Endothelial cell of umbilical vein (primary cell): ENCODE measurements at regions not wholly inside any gene's neighbourhood (a gene's known extent, or its start where the extent isn't known, plus 50 kb on each side); places are given as distances from the start of the nearest gene placed in this dataset.

Experiments used
- BruUV-seq: library from RNA; stranded (reverse); fragments of 400-500 nt; replicated peaks from 2 replicates; lab custom pipeline; 2021; lab: Mats Ljungman, UMichigan
- CTCF ChIA-PET: fragments of 300-600, 350-600 bp; sonication (Branson Sonifier 250); formaldehyde crosslinking; loops from one replicate; lab custom pipeline; 2021; ENCODE audit warnings: antibody characterized with exemption, inconsistent platforms; lab: Charles Lee
- POLR2A ChIA-PET: fragments of 300-600, 350-600 bp; sonication (Branson Sonifier 250); formaldehyde crosslinking; loops from one replicate; lab custom pipeline; 2021; ENCODE audit warnings: antibody characterized with exemption, inconsistent platforms; lab: Charles Lee
- DNase-seq: peaks from one replicate; pipeline ENCODE4 v3.0.0-alpha.2; 2011; ENCODE audit warnings: low read depth, low spot score
- FAIRE-seq: peaks from 2 replicates; lab custom pipeline; 2011; peaks lifted over from hg19 to GRCh38; lab: Jason Lieb, UNC
- H2AFZ ChIP-seq: 2 replicates; pipeline ENCODE4 v1.6.0; 2012; ENCODE audit warnings: low read depth, low read length, control low read depth, inconsistent platforms
- H3K27ac ChIP-seq: 2 replicates; pipeline ENCODE4 v1.5.1; 2011; ENCODE audit warnings: low read depth, mild to moderate bottlenecking, control low read depth, low read length, moderate library complexity; ENCODE audit not compliant: insufficient read depth
- H3K27me3 ChIP-seq, 2 experiments: 2 replicates each; pipeline versions ENCODE4 v1.6.0 to v1.6.1; 2011; ENCODE audit warnings: low read length in 2 of 2, mixed read lengths in 1 of 2; ENCODE audit not compliant: control insufficient read depth in 2 of 2, insufficient read depth in 2 of 2
- H3K36me3 ChIP-seq, 2 experiments: 2 replicates in 1 of 2; 3 replicates in 1 of 2; pipeline ENCODE4 v1.5.1; 2011; ENCODE audit warnings: low read length in 2 of 2, mild to moderate bottlenecking in 1 of 2, moderate library complexity in 1 of 2; ENCODE audit not compliant: control insufficient read depth in 2 of 2, insufficient read depth in 2 of 2; ENCODE audit errors: extremely low read depth in 1 of 2
- H3K4me1 ChIP-seq: 3 replicates; pipeline ENCODE4 v1.5.1; 2011; ENCODE audit warnings: mild to moderate bottlenecking, low read length; ENCODE audit not compliant: control insufficient read depth, insufficient read depth; ENCODE audit errors: extremely low read depth
- H3K4me2 ChIP-seq: 2 replicates; pipeline ENCODE4 v1.6.1; 2011; ENCODE audit warnings: low read length, control low read depth, mixed read lengths; ENCODE audit not compliant: insufficient read depth
- H3K4me3 ChIP-seq, 3 experiments: fragments of 200-600 bp in 1 of 3; sonication (generic), shearing (Covaris generic) in 1 of 3; replicated peaks in 1 of 3; 2 replicates each; pipeline ENCODE4 v1.5.1; 2011 to 2016; ENCODE audit warnings: control low read depth in 3 of 3, low read length in 3 of 3, mild to moderate bottlenecking in 2 of 3, inconsistent platforms in 1 of 3, low read depth in 1 of 3, moderate library complexity in 1 of 3; ENCODE audit not compliant: insufficient read depth in 1 of 3
- H3K79me2 ChIP-seq: 2 replicates; pipeline ENCODE4 v1.6.0; 2012; ENCODE audit warnings: low read length, inconsistent platforms; ENCODE audit not compliant: control insufficient read depth, insufficient read depth
- H3K9ac ChIP-seq: replicated peaks from 2 replicates; pipeline ENCODE3; 2011; ENCODE audit warnings: low read length, control low read depth; ENCODE audit not compliant: insufficient read depth; ENCODE audit errors: extremely low read depth
- H3K9me1 ChIP-seq: replicated peaks from 3 replicates; pipeline ENCODE4 v1.6.0; 2011; ENCODE audit warnings: mild to moderate bottlenecking, low read length; ENCODE audit not compliant: control insufficient read depth, insufficient read depth; ENCODE audit errors: extremely low read depth
- H3K9me3 ChIP-seq: replicated peaks from 2 replicates; pipeline ENCODE4 v1.5.1; 2012; ENCODE audit warnings: low read length, inconsistent platforms; ENCODE audit not compliant: control insufficient read depth, insufficient read depth
- H4K20me1 ChIP-seq: replicated peaks from 2 replicates; pipeline ENCODE3; 2011; ENCODE audit warnings: mild to moderate bottlenecking, low read length; ENCODE audit not compliant: control insufficient read depth, insufficient read depth; ENCODE audit errors: extremely low read depth
- FOS ChIP-seq: IDR thresholded peaks from 2 replicates; pipeline ENCODE4 v1.6.1; 2011; ENCODE audit warnings: mild to moderate bottlenecking, low read length, moderate library complexity, borderline replicate concordance; ENCODE audit not compliant: insufficient read depth
- GATA2 ChIP-seq: IDR thresholded peaks from 2 replicates; pipeline ENCODE4 v1.7.0; 2011; ENCODE audit warnings: low read depth, mild to moderate bottlenecking, moderate library complexity, mixed read lengths, low read length; ENCODE audit not compliant: insufficient read length, insufficient read depth
- JUN ChIP-seq: IDR thresholded peaks from 2 replicates; pipeline ENCODE4 v1.6.1; 2011; ENCODE audit warnings: borderline replicate concordance, low read depth; ENCODE audit not compliant: insufficient read length, insufficient read depth
- MYC ChIP-seq: IDR thresholded peaks from one replicate; pipeline ENCODE4 v1.6.1; 2011; ENCODE audit warnings: mild to moderate bottlenecking, low read depth, low read length
- POLR2A ChIP-seq: IDR thresholded peaks from 2 replicates; pipeline ENCODE4 v1.6.1; 2012; ENCODE audit warnings: low read depth, mild to moderate bottlenecking, control low read depth, low read length
- POLR2AphosphoS5 ChIP-seq: IDR thresholded peaks from 2 replicates; pipeline ENCODE4 v1.6.1; 2012; ENCODE audit warnings: low read depth, mild to moderate bottlenecking, control low read depth, low read length, moderate library complexity; ENCODE audit not compliant: insufficient read depth
- dilution Hi-C: fragments of 300-500 bp; cut with MboI; formaldehyde crosslinking; loops from one replicate; pipeline ENCODE4 v1.15.0; 2019; ENCODE audit warnings: low sequenced_read_pairs; ENCODE audit not compliant: extremely low pct_ligation_motif_present
- intact Hi-C: fragments of 100-400 bp; cut with micrococcal nuclease; formaldehyde crosslinking; loops from one replicate; pipeline ENCODE4 v1.10.0; 2022
- TF ChIP-seq, protein P1 (sequence below): IDR thresholded peaks from 2 replicates; pipeline ENCODE4 v1.6.1; 2011; ENCODE audit not compliant: insufficient read depth, insufficient read length
- TF ChIP-seq, protein P2 (sequence below), 2 donors: IDR thresholded peaks; 1 replicate in 1 of 2; 2 replicates in 1 of 2; pipeline ENCODE4 v1.5.1; 2011; ENCODE audit warnings: low read length in 2 of 2, mild to moderate bottlenecking in 2 of 2, moderate library complexity in 2 of 2, control low read depth in 1 of 2, inconsistent platforms in 1 of 2, low read depth in 1 of 2; ENCODE audit not compliant: insufficient read depth in 1 of 2; ENCODE audit errors: extremely low read depth in 1 of 2

- no peak overlapping the region for H3K4me2 ChIP-seq
- no peaks in the 10 kb centered on the region for H4K20me1 ChIP-seq
- H3K9me3 ChIP-seq, result no peaks in the 10 kb centered on the region
- no peak overlapping the region for H3K4me3 ChIP-seq
- ChIA-PET CTCF (no interaction called here), POLR2A (no interaction called here)
- H3K79me2 ChIP-seq, result no peaks in the 10 kb centered on the region
- FAIRE-seq (no peak), DNase-seq (no peak)
- TF ChIP-seq, protein P1, sequence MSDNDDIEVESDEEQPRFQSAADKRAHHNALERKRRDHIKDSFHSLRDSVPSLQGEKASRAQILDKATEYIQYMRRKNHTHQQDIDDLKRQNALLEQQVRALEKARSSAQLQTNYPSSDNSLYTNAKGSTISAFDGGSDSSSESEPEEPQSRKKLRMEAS, result no peak
- TF ChIP-seq POLR2AphosphoS5 (no peak), MYC (no peak), POLR2A (no peak), GATA2 (no peak), FOS (no peak), JUN (no peak)
- TF ChIP-seq, protein P2, sequence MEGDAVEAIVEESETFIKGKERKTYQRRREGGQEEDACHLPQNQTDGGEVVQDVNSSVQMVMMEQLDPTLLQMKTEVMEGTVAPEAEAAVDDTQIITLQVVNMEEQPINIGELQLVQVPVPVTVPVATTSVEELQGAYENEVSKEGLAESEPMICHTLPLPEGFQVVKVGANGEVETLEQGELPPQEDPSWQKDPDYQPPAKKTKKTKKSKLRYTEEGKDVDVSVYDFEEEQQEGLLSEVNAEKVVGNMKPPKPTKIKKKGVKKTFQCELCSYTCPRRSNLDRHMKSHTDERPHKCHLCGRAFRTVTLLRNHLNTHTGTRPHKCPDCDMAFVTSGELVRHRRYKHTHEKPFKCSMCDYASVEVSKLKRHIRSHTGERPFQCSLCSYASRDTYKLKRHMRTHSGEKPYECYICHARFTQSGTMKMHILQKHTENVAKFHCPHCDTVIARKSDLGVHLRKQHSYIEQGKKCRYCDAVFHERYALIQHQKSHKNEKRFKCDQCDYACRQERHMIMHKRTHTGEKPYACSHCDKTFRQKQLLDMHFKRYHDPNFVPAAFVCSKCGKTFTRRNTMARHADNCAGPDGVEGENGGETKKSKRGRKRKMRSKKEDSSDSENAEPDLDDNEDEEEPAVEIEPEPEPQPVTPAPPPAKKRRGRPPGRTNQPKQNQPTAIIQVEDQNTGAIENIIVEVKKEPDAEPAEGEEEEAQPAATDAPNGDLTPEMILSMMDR (IDR thresholded peaks at IDR 0.05; ENCODE audit: extremely low read depth in 1 of 2, insufficient read depth in 1 of 2, low read depth in 1 of 2, low read length in 2 of 2), result no peak
- no peaks in the 10 kb centered on the region for H3K9me1 ChIP-seq
- H3K9ac ChIP-seq, result no peak overlapping the region
- H3K4me1 ChIP-seq, result no peaks in the 10 kb centered on the region
- dilution Hi-C loops, result no loop called here
- H3K27ac ChIP-seq, result no peak overlapping the region
- BruUV-seq, result no TSS peak
- no peaks in the 10 kb centered on the region for H3K36me3 ChIP-seq
- no peaks in the 10 kb centered on the region for H3K27me3 ChIP-seq
- no peak overlapping the region for H2AFZ ChIP-seq
- intact Hi-C loops, result no loop called here
Measured at GRCh38 chr6:101312652-101313051, 80.9 kb upstream of the GRIK2 start.
